Globus pallidus (tissue), 1 donor: ENCODE measurements at regions not wholly inside any gene's neighbourhood (a gene's known extent, or its start where the extent isn't known, plus 50 kb on each side); places are given as distances from the start of the nearest gene placed in this dataset.
A peak's percentile ranks its signal among the peaks of the same experiment; 100 is the strongest.

Experiments used
- DNase-seq: peaks from one replicate; pipeline ENCODE4 v3.0.0-alpha.2; 2015; ENCODE audit warnings: low spot score

- DNase-seq, result peak; percentile 92
These were observed 211.1 kb downstream of the ANKRD60 start for GRCh38 chr20:58017231-58017969.

DNA sequence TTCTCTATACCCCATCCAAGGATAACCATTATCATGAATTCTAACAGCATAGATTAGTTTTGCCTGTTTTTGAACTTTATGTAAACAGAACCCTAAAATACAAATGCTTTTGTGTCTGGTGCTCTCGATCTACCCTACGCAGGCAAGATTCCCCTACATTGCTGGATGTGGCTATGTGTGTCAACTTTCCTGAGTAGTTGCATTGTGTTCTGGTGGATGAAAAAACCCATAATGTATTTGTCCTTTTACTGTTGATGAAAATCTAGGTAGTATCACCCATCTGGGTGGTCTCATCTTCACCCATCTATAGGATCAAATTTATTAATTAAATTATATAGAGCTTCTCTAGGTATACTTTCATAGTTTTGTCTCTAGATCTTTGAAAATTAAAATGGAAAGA lies 211.7 kb downstream of the ANKRD60 start:
- DNase-seq, result no peak

- DNase-seq, result no peak
These were observed 213.7 kb downstream of the ANKRD60 start for GRCh38 chr20:58014628-58015315.

GRCh38 chr20:58012731-58013510 lies 215.5 kb downstream of the ANKRD60 start:
- peak; percentile 20 for DNase-seq

- DNase-seq, result no peak
These were observed 216.4 kb downstream of the ANKRD60 start for GRCh38 chr20:58011947-58012610.

GRCh38 chr20:58011106-58011946 lies 217.1 kb downstream of the ANKRD60 start:
- no peak for DNase-seq

GRCh38 chr20:58010666-58011065 lies 217.8 kb downstream of the ANKRD60 start:
- no peak for DNase-seq

DNA sequence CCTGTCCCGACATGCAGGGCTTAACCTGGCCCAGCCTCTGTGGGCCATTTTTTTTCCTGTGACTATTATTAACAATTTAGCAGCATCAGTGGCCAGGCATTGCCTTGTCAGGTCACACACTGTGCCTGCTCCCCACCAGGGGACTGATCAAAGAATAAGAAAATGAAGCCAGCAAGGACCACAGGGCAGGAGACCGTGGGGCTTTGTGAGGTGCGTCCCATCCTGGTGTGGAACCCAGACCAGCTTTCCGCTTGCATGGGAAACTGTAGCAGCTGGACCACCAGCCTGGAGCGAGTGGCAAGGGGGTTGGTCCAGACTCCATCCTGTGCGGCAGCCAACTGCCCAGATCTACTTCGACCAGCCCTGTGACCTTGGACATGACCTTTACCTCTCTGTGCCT lies 218.3 kb downstream of the ANKRD60 start:
- no peak for DNase-seq

DNA sequence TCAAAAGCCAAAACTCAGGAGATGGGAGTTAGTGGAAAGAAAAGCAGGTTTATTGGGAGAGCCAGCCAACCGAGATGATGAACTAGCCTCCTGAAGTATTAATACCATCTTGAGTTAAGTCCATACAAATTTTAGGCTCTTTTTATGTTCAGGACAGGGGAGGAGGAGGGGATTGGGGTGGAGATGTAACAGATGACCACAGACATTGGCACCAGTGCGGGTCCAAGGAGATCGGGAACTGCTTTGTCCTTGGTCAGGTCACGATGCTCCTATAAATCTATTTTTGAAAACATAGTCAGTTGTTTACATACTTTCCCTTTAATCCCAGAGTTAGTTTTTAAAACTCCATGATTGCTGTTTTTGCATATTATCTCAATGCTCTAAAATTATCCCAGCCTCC lies 219.6 kb downstream of the ANKRD60 start:
- no peak for DNase-seq

DNA sequence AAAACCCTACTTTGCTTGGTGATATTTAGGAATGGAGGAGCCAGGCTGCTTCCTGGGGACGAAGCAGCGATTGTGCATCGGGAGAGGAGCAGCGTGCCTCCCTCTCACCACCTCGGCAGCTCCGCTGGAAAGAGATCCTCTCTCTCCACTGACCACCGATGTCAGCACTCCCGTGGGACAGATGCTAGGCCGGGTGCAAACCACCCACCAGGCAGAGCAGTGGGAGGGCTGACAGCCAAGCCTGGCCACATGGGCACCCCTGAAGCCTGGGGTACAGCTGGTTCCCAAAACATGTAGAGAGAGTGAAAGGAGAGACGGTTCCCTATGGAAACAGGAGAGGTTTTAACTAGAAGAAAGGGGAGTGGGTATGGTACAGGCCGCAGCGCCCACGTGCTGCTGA lies 220.0 kb downstream of the ANKRD60 start:
- DNase-seq, result no peak

DNA sequence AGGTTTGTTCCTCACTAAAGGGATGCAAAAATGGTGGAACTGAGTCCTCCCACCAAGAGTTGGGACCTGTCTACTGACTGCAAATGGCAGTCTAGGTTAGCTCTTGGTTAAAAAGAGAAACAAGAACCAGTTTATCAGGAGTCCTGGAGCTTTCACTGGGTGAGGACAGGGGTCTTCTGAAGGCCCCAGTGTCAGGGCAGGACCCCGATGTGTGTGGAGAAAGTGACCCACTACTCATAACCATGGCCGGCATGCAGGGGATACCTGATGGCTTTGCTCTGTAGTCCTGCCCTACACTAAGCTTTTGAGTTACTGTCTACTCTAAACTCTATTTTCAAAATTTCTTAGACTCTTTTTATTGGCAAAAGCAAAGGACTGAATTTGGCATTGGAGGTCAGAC lies 220.5 kb downstream of the ANKRD60 start:
- no peak for DNase-seq

- DNase-seq, result no peak
These were observed 221.8 kb downstream of the ANKRD60 start for GRCh38 chr20:58006346-58007316.

DNA sequence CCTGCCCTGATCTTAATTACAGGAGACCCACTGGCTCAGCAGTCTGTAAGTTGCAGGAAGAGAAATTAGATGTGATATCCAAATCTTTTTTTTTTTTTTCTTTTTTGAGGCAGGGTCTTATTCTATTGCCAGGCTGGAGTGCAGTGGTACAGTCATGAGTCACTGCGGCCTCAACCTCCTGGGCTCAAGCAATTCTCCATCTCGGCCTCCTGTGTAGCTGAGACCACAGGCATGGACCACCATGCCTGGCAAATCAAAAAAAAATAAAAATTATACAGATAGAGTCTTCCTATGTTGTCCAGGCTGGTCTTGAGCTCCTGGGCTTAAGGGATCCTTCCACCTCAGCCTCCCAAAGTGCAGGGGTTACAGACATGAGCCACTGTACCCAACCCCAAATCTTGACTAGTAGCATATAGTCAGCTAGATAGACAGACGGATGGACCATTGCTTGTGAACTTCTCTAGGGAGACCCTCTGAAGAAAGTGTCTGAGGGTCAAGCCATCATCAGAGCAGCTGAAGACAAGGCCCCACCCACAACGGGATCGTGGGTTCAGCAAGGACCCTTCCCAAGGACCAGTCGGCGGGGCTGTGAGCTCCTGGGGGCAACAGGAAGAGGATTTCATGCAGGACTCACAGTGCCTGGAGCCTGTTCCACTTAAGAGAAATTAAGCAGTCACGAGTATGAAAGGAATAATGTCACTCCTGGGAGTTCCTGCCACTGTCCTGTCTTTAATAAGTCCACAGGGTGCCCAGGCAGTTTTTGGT lies 222.7 kb downstream of the ANKRD60 start:
- no peak for DNase-seq

DNA sequence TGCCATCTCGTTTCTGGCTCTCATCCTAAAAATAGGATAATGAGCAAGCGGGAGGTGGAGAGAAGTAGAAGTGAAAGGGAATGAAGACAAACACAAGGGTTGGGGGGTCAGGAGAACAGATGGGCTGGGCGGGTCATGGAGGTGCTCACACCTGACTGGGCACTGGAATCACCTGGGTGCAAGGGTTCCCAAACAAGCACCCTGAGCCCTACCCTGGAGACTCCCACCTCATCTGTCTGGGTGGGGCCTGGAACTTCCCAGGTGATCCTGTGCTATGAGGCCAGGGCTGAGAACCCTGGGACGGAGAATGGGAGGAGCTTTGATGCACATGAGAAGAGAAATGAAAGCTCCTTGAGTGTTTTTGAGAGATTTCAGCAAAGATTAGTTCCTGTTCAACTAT lies 223.6 kb downstream of the ANKRD60 start:
- no peak for DNase-seq

DNA sequence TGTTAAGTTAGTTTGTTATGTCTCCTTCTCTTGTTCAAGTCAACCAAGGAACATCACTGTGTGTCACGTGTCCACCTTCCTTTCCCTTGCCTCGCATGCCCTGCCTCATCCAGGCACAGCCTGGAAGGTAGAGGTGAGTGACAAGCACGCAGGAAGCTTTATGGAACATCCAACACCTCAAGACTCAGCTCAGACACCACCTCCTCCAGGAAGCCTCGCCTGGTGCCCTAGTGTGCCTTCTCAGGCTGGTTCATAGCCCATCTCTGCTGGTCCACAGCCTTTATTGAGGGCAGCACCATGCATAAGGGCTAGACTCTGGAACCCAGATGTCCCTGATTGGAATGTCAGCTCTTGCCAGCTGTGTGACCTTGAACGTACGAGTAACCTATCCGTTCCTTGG lies 224.3 kb downstream of the ANKRD60 start:
- DNase-seq, result no peak

GRCh38 chr20:58003525-58003924 lies 224.9 kb downstream of the ANKRD60 start:
- no peak for DNase-seq

DNA sequence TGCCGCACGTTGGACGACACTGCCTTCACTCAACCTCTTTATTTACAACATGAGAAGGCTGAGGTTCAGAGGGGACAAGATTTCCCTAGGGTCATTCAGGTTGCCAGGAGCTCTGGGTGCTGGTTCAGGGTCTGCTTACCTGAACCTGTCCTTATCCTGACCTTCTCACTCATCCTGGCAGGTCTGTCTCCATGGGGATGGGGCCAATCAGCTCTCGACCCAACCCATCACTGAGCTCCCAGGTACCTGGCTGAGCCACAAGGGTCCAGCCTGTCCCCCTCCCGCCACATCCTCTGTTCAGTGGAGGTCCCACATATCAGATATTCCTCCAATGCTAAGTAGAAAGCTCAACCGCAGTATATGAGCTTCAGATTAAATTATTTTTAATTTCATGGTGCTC lies 225.6 kb downstream of the ANKRD60 start:
- no peak for DNase-seq

GRCh38 chr20:58001946-58002345 lies 226.5 kb downstream of the ANKRD60 start:
- DNase-seq, result no peak

DNA sequence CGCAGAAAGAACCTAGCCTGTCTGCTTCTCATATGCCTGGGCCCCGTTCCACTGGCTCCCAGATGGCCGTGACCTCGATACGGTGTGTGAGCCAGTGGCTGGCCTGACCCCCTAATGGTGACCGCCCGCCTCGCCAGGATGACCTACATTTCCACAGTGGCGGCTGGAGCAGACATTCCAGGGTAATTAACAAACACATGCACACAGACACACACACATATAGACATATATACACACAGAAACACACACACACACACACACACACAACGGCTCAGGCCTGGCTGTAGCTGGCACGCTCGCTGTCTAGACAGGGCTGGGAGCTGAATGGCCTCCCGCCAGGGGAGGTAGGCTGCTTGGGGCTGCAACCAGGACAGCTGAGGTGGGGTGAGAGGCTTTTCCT lies 227.1 kb downstream of the ANKRD60 start:
- no peak for DNase-seq

DNA sequence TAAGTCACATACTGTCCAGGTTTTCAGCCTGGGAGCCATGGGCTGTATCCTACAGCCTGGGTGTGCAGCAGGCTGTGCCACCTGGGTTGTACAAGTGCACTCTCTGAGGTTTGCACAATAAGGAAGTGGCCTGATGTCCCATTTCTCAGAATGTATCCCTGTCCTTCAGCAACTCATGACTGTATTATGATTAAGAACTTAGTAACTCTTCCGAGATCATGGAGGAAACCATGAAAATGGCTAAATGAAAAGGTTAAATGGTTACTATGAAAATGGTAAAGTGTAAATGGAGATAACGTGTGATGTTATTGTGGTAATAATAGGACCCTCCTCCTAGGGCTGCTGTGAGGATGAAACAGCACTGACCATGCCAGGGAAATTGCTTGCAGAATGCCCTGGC lies 227.6 kb downstream of the ANKRD60 start:
- no peak for DNase-seq
